Heart left ventricle (tissue), 13 donors: ENCODE measurements at regions not wholly inside any gene's neighbourhood (a gene's known extent, or its start where the extent isn't known, plus 50 kb on each side); places are given as distances from the start of the nearest gene placed in this dataset.

Experiments used
- POLR2A ChIP-seq, 2 donors: fragments of 450-650 bp; IDR thresholded peaks; one replicate each; pipeline ENCODE4 v1.6.1; 2017; ENCODE audit warnings: antibody characterized with exemption in 2 of 2, mild to moderate bottlenecking in 2 of 2, moderate library complexity in 2 of 2
- TF ChIP-seq, protein P1 (sequence below), 12 donors: fragments of 200-600 bp; sonication (generic) in 4 of 12; IDR thresholded peaks; one replicate each; pipeline versions ENCODE4 v1.5.0 to v1.8.0; 2018 to 2022; ENCODE audit warnings: antibody characterized with exemption in 12 of 12, mild to moderate bottlenecking in 5 of 12
- donor health status: ischemic (EF 13 %, LVEDD 7.1; RV severe dilation, severe dysfunction).
- donor health status: DM: no; HTN: yes; CAD: no.
- donor health status: DM: no; HTN: no; CAD: no.
- donor health status: ischemic (EF 25% LVEDD 6.9; RV normal size, moderate dysfunction).
- donor health status: ischemic (EF 25% LVEDD 5.7; RV mildly dilated, moderate dysfunction).
- donor health status: ischemic (EF 35%, LVEDD 5.7; RV mildly dilated, moderate dysfunction).
- donor health status: nonischemic (EF 11% LVEDD 7.7; RV severe dilation, severe dysfunction).
- donor health status: DM: yes; HTN: yes; CAD: no.
- donor health status: PGD.
- donor health status: ischemic (EF 29% LVEDD 5.4; RV normal size, mild dysfunction).
- donor health status: nonischemic (EF 23%, LVEDD 6.1; RV moderate dilation, normal function).

DNA sequence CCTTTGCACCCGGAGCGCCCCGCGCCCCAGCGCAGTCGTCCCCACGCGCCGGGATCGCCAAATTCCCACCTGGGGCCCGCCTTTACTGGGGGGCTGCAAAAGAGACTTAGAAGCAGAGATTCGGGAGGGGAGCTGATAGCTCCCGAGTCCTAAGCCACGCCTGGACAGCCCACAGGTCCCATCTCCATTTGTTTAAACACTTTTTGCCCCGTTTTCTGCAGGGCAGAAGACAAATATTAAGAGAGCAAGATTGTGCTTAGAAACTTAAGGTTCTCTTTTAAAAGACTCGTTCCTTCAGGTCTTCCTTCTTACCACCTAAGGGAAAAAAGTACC is 299.1 kb upstream of the NFE2L3 start:
- no peak for TF ChIP-seq POLR2A (IDR thresholded peaks at IDR 0.05)
- TF ChIP-seq, protein P1, sequence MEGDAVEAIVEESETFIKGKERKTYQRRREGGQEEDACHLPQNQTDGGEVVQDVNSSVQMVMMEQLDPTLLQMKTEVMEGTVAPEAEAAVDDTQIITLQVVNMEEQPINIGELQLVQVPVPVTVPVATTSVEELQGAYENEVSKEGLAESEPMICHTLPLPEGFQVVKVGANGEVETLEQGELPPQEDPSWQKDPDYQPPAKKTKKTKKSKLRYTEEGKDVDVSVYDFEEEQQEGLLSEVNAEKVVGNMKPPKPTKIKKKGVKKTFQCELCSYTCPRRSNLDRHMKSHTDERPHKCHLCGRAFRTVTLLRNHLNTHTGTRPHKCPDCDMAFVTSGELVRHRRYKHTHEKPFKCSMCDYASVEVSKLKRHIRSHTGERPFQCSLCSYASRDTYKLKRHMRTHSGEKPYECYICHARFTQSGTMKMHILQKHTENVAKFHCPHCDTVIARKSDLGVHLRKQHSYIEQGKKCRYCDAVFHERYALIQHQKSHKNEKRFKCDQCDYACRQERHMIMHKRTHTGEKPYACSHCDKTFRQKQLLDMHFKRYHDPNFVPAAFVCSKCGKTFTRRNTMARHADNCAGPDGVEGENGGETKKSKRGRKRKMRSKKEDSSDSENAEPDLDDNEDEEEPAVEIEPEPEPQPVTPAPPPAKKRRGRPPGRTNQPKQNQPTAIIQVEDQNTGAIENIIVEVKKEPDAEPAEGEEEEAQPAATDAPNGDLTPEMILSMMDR (IDR thresholded peaks at IDR 0.05): no peak
